ENCODE measurements at regions not wholly inside any gene's neighbourhood (a gene's known extent, or its start where the extent isn't known, plus 50 kb on each side); places are given as distances from the start of the nearest gene placed in this dataset.
A peak's percentile ranks its signal among the peaks of the same experiment; 100 is the strongest.

DNA sequence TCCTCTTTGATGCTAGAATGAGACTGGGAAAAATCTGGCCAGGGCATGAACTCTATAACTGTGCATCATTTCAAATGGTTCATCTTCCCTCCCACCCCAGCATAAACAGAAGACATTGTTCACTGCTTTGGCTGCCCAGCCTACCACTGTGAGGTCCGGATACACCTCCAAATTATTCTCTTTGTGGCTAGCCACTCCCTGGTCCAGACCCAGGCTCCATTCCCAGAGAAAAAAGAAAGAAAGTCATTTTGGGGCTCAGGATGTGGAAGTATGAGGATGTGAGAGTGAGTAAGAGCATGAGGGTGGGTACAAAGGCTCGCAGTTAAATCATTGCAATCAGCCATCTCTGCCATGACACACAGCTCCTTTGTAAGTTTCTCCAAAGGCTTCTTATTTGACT lies 559.2 kb downstream of the PSAT1 start:
- DNase-seq (ENCODE audit: low read depth), result no peak
- TF ChIP-seq, protein P1, sequence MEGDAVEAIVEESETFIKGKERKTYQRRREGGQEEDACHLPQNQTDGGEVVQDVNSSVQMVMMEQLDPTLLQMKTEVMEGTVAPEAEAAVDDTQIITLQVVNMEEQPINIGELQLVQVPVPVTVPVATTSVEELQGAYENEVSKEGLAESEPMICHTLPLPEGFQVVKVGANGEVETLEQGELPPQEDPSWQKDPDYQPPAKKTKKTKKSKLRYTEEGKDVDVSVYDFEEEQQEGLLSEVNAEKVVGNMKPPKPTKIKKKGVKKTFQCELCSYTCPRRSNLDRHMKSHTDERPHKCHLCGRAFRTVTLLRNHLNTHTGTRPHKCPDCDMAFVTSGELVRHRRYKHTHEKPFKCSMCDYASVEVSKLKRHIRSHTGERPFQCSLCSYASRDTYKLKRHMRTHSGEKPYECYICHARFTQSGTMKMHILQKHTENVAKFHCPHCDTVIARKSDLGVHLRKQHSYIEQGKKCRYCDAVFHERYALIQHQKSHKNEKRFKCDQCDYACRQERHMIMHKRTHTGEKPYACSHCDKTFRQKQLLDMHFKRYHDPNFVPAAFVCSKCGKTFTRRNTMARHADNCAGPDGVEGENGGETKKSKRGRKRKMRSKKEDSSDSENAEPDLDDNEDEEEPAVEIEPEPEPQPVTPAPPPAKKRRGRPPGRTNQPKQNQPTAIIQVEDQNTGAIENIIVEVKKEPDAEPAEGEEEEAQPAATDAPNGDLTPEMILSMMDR (IDR thresholded peaks at IDR 0.05; ENCODE audit: insufficient read depth, low read length, poor library complexity, severe bottlenecking), result no peak

DNA sequence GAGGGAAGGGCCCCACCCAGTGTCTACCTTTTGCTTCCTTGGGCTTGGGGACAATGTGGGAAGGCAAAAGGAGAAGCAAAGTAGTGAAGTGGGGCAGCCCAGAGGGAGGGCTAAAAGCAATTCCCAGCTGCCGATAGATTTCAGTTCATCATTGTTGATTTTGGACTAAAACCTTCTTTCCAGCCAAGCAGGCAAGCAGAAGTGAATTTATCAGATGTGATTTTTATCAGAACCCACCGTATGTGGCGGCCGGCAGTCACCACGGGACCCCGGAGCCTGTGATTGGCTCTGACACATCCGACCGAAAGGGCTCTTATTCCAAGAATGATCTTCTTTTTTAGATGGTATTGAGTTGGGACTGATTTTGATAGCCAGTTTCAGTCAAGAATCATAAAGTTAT lies 559.9 kb downstream of the PSAT1 start:
- no peak for DNase-seq (ENCODE audit: low read depth)
- no peak overlapping the region for H3K4me3 ChIP-seq (ENCODE audit: low read depth, low read length)
- TF ChIP-seq, protein P1 (IDR thresholded peaks at IDR 0.05; ENCODE audit: insufficient read depth, low read length, poor library complexity, severe bottlenecking), result no peak
- H3K36me3 ChIP-seq (ENCODE audit: control insufficient read depth, insufficient read depth, low read length), result no peaks in the 10 kb centered on the region
- H3K27me3 ChIP-seq (ENCODE audit: control insufficient read depth, insufficient read depth, low read length), result no peaks in the 10 kb centered on the region

More for the DNA sequence above, 559.2 kb downstream of the PSAT1 start:
- H3K4me3 ChIP-seq (ENCODE audit: low read depth, low read length), result no peak overlapping the region
- no peaks in the 10 kb centered on the region for H3K36me3 ChIP-seq (ENCODE audit: control insufficient read depth, insufficient read depth, low read length)
- no peaks in the 10 kb centered on the region for H3K27me3 ChIP-seq (ENCODE audit: control insufficient read depth, insufficient read depth, low read length)

DNA sequence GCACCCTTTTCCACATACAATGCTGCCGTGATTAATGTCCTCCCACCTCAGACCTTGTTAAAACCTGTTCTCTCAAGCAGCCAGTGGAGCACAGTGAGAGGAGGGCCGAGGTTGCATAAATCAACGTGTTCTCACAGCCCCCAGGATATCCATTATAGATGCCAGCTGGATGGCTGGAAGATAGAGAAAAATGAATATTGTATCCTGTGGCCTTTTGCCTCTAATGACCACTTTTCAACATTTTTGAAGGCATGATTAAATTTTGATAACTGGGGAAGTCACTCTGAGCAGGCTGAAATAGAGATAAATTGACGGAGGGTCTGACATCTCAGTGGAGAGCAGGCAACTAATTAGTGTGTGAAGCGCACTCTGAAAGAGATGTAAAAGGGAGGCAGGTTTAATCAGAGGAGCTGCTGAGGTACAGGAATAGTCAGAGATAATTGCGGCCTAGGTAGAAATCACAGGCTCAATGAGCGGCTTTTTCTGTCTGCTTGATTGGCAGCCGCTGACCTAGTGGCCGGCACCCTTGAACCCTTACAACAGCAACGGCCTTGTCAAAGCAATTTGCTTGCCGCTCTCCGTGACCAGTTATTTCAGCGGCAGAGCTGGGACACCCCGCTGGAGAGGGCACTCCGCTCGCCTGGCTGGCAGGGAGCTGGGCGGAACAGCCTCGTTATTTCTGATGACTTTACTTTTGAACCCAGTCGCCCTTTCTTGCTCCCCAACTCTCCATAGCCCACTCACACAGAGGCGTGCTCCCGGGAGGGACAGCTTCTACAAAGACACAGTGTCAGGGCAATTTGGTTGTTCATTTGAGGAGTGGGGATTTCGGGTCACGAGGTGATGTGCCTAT lies 560.7 kb downstream of the PSAT1 start:
- Histone ChIP-seq H3K27me3 (ENCODE audit: control insufficient read depth, insufficient read depth, low read length) (no peaks in the 10 kb centered on the region), H3K4me3 (ENCODE audit: low read depth, low read length) (no peak overlapping the region), H3K36me3 (ENCODE audit: control insufficient read depth, insufficient read depth, low read length) (no peaks in the 10 kb centered on the region)
- TF ChIP-seq, protein P1 (IDR thresholded peaks at IDR 0.05; ENCODE audit: insufficient read depth, low read length, poor library complexity, severe bottlenecking), result no peak
- no peak for DNase-seq (ENCODE audit: low read depth)

DNA sequence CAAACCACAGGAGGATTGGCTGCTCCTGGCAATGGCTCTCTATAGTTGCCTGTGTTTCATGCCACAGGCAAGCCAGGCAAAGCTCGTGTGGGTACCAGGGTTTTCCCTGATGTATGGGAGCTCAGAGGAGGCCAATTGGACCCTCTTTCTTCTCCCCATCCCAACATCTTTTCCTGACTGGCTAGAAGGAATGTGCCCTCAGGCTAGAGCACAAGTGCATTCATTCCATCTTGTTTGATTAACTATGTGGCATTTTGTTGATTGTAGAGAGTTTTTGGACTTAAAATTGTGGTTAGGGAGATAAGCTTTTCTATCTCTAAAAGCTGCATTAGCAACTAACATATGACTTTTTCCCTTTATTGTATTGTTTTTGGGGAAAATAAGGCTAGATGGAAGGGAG lies 561.3 kb downstream of the PSAT1 start:
- H3K27me3 ChIP-seq (ENCODE audit: control insufficient read depth, insufficient read depth, low read length), result no peaks in the 10 kb centered on the region
- H3K36me3 ChIP-seq (ENCODE audit: control insufficient read depth, insufficient read depth, low read length), result no peaks in the 10 kb centered on the region
- no peak overlapping the region for H3K4me3 ChIP-seq (ENCODE audit: low read depth, low read length)
- no peak for DNase-seq (ENCODE audit: low read depth)
- TF ChIP-seq, protein P1 (IDR thresholded peaks at IDR 0.05; ENCODE audit: insufficient read depth, low read length, poor library complexity, severe bottlenecking), result no peak

DNA sequence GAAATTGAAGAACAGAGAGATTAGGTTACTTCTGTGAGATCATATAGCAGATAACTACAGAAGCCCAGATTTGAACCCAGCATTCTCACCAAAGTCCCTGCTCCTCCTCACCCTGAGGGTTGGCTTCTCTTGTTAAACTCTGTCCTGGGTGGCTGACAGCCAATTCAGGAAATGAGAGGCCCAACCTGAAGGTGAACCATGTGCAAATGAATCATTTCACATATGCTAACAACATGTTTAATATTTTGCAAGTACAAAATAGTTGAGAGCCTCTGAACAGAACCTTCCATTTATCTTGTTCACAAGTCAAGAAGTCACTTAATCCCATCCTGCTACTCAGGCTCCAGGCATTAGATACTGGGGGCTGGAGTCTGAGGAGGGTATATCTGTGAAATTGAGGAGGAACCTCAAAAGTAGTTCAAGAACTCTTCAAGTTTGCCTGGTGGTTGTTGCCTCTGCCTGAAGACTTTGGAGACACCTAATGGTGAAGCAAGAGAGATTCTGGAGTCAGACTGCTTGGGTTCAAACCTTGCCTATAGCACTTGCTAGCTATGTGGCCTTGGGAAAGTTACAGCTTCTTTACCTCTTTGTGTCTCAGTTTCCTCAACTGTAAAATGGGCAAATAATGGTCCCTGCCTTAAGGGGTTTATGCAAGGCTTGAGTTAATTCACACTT lies 564.0 kb downstream of the PSAT1 start:
- DNase-seq (ENCODE audit: low read depth), result peak; percentile 16
- Histone ChIP-seq H3K27me3 (ENCODE audit: control insufficient read depth, insufficient read depth, low read length) (no peaks in the 10 kb centered on the region), H3K4me3 (ENCODE audit: low read depth, low read length) (no peak overlapping the region), H3K36me3 (ENCODE audit: control insufficient read depth, insufficient read depth, low read length) (no peaks in the 10 kb centered on the region)
- TF ChIP-seq, protein P1 (IDR thresholded peaks at IDR 0.05; ENCODE audit: insufficient read depth, low read length, poor library complexity, severe bottlenecking), result no peak
